Right kidney (tissue), 1 donor: ENCODE measurements at regions not wholly inside any gene's neighbourhood (a gene's known extent, or its start where the extent isn't known, plus 50 kb on each side); places are given as distances from the start of the nearest gene placed in this dataset.

Experiments
- DNase-seq: peaks from one replicate; pipeline ENCODE4 v3.0.0-alpha.2; 2016

DNA sequence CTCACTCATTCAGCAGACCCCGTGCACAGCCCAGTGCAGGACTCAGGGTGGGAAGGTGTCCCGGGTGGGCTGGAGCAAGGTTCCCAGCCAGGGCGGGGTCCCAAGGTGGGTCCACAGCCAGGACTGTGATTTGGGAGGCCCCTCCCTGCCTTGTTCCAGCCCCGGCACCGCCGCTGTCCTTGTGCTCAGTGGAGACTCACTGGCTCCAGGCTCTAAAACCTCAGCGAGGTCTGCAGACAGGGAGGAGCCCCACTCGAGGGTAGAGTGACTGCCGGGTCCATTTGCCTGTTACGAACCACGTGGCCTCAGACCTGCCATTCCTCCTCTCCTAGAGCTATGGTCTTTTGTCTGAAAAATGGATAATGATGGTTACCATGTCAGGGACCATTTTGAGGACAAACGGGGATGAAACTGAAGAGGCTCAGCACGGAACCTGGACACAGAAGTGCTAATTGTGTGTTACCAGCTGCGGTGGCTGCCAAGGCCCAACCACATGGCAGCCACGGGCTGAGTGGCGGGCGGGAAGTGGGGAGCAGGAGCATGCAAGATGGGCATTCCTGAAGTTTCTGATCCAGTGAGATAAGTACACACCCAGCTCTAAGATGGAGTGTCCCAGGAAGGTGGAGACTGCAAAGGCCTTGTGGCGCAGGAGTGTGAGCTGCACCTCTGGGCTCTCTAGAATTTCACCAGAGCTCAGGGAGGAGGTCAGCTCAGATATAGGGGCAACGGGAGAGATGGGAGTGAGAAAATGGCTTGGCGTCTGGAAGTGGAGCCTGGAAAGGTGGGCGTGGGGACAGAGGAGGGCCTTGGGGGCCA lies 317.6 kb downstream of the SEC14L1 start:
- DNase-seq: no peak

DNA sequence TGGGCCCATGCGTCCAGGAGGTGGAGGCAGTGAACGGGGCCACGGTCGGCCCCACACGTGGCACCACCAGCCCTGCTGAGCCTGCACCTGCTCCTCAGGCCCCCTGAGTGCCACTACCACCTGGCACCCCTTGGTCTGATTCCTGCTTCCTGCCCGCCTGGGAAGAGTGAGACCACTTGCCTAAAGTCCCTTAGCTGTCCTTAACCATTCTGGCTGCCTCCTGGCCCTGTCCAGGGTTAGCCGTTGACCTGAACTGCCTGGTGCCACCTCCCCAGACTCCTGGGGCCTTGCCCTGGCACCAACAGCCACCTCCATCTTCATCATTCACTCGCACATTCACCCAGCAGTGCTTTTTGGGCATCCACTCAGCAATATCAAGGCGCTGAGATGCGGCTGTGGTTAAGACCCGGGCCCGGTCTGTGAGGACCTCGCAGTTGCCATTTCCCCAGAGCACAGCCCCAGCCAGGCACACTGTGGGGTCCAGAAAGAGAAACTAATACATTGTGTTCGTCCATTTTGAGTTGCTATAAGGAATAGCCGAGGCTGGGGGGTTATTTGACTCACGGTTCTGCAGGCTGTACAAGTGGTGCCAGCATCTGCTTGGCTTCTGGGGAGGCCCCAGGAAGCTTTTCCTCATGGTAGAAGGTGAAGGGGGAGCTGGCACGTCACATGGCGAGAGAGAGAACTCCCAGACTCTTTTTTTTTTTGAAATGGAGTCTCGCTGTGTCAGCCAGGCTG lies 318.4 kb downstream of the SEC14L1 start:
- no peak for DNase-seq

DNA sequence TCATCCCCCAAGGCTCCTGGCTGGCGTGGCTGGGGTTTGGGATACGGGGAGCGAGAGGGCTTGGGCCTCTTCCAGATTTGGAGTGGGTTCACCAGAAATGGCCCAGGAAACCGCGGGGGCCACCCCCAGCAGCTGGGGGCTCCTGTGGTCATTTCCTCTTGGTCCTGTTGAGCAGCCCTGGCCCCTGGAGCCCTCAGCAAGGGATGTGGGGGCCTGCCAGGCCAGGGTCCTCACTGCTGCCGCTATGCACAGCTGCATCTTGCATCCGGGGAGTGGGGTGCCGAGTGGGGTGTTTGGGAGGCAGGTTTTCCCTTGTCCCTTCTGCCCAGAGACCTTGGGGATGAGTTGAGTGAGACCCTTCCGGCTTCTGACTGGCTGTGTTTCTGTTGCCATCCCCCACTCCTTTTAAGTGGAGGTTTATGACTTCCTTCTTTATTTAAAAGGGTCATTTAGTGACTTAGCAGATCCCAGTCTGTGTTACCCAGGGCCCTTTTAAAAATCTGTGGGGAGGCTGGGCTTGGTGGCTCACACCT lies 319.8 kb downstream of the SEC14L1 start:
- no peak for DNase-seq

DNA sequence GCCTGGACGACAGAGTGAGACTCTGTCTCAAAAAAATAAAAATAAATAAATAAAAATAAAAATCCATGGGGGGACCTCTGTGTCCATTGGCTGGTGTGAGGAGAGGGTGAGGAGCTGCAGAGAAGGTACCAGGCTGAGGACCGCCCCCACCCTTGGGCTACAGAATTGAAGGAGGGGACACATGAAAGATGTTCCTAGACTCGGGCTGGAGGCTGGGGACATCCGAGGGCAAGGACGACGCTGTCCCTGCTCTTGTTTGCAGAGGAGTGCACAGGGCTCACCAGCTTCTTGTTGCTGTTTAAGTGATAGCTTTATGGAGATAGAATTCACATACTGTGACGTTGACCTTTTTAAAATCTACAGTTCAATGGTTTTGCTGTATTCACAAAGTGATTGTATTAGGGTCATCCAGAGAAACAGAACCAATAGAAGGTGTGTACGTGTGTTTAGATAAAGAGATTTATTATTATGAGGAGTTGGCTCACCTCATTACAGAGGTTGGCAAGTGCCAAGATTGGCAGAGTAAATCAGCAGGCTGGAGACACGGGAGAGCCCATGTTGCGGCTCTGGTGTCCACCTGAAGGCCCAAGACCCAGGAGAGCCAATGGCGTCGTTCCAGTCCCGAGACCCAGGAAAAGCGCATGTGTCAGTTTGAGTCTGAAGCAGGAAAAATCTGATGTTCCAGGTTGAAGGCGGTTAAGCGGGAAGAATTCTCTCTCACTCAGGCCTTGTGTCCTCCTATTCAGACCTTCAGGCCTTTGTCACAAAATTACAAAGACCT lies 320.7 kb downstream of the SEC14L1 start:
- DNase-seq: no peak

DNA sequence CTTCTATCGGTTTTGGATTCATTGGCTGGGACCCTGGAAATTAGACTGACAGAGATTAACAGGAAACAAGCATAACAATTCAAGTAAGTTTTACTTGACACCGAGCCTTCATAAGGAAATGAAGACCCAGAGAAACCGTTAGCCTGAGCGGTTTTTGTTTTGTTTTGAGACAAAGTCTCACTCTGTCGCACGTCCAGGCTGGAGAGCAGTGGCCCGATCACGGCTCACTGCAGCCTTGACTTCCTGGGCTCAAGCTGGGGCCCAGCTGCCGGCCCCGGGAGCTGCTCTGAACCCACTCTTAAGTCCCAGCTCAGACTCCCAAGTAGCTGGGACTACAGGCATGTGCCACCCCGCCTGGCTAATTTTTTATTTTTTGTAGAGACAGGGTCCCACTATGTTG lies 321.3 kb downstream of the SEC14L1 start:
- DNase-seq: no peak

DNA sequence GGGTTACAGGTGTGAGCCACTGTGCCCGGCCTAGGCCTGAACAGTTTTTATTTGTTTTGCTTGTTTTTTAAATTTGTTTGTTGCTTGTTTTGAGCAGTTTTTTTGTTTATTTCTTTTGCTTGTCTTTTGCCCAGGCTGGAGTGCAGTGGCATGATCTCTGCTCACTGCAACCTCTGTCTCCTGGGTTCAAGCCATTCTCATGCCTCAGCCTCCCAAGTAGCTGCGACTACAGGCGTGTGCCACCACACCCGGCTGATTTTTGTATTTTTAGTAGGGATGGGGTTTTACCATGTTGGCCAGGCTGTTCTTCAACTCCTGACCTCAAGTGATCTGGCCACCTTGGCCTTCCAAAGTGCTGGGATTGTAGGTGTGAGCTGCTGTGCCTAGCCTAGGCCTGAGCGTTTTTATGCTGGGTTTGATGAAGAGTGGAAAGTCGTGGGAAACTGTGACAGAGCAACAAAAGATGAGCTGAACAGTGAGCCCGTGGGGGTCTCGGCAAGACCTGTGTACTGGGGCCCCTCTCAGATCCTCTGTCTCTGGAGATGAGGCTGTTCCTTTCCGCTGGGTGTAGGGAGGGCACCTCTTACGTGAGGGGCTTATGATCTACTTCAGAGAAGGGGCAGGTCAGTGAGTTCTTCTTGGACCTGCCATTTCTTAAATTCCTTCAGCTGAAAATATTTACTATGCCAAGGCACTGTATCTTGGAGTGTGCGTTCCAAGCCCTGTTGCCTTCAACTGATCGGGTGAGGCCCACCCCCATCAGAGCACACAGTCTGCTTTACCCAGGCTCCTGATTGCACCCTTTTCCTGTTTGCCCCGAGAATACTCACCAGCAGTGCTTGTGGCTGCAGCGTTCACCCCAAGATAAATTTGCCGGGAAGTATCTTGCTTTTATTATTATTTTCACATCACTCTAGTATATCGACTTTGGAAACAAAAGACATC lies 322.1 kb downstream of the SEC14L1 start:
- no peak for DNase-seq

DNA sequence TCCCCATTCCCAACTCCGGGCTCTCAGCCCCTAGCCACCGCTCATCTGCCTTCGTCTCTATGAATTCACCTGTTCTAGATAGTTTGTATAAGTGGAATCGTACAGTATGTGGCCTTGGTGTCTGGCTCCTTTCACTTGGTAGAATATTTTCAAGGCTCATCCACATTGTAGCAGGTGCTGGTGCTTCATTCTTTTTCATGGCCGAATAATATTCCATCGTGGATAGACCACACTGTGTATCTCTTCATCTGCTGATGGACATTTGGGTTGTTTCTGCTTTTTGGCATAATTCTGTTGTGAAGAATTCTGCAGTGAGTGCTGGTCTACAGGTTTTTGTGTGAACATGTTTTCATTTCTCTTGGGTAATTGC lies 324.2 kb downstream of the SEC14L1 start:
- no peak for DNase-seq

DNA sequence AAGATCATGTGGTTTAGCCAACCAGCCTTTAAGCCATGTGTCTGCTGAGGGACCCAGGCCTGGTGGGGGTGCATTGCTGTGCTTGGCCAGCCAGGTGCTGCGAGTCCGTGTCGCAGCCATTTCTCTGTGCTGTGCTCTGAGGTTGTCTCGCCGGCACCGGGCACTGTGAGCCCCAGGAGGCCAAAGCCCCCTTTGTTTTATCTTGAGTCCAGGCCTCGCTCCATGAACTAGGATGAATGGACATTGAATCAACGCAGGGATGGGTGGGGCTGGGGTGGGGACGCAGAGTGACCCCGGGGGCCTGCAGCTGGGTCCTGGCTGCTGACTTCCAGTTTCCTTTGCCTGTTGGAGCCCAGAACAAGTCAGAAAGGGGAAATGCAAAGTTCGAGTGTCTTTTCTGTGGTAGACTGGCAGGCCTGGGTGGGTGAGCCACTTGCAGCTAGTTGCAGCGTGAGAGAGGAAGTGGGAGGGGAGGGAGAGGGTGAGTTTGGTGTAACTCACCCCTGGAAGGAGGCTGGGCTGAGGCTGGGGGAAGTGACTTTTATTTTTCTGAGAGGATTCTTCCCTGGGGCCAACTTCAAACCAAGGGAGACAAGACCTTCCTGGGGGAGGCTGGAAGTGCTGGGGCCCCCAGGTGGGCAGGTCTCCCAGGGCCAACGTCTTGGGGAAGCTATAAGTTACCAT lies 324.7 kb downstream of the SEC14L1 start:
- DNase-seq: peak; percentile 57

DNA sequence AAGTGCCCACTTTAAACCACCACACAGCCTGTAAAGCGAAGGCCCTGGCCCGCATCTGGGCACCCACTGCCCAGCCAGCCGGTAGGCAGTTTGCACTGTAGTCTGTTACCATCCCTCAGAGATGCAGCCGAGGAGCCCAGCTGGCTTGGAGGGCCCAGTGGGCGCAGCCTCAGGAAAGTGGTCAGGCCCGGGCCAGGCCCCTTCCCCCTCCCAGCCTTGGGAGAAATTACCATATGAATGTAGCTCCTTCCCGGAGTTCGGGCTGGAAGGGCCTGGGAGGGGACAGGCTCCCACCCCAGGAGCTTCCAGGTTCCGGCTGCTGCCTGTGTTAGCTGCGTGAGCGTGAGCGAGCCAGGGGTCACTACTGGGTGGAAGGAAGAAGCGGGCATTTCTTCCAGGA lies 325.4 kb downstream of the SEC14L1 start:
- peak; percentile 70 for DNase-seq

DNA sequence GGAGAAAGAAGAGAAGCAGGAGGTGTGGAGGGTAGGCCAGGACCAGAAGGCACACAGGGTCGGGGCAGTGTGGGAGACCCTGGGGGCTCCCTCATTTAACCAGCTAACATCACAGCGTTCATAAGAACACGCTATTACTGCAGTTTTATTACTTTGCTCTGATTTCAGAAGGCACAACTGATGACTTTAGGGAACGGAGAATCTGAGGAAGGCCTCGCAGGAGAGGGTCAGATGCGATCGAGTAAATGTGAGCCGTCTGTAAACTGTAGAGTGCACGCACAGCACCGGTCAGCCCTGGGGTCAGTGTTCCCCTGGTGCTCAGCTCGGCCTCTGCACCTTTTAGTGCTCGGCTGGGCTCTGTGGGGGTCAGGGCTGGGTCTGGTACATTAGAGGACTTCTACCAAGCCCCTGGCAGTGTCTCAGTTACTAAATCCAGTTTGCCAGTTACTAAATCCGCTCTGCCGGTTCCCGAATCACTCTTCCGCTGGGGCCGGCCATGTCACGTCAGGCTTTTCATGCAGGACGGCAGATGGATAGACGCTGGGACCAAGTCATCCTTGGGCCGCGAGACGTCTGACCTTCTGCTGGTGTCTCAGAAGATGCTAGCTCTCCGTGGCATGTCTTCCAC lies 325.9 kb downstream of the SEC14L1 start:
- peak; percentile 55 for DNase-seq

DNA sequence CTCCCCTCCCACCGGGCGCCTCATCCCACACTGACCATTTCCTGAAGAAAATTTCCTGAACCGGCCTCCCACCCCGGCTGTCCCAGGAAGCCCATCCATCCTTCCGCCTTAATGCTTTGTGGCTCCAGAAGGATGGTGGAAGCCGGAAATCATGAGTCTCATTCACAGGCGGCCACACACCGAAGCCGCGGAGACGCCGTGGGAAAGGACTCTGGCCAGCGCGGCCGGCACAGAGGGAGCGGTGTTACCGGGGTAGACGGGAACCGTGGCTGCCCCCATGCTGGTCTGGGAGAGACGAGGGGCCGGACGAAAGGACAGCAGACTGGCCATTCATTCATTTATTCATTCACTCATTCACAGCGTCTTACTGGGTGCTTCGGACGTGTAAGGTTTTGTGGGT lies 326.8 kb downstream of the SEC14L1 start:
- DNase-seq: no peak

DNA sequence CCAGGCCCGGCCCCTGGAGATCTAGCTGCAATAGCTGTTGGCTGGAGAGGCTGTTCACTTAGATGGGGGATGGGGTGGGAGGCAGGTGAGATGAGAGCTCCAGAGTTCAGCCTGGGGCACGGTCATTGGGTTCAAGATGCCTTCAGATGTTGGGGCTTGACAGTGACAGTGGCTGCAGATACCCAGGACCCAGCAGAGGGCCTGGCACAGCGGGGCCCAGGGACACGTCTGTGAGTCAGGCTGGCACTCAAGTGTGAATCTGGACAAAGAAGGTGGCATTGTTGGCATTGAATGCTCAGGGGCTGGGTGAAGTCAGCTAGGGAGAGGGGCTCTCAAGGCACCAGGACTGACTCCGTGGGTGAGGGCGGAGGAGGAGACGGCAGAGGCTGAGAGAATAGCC lies 328.1 kb downstream of the SEC14L1 start:
- no peak for DNase-seq

DNA sequence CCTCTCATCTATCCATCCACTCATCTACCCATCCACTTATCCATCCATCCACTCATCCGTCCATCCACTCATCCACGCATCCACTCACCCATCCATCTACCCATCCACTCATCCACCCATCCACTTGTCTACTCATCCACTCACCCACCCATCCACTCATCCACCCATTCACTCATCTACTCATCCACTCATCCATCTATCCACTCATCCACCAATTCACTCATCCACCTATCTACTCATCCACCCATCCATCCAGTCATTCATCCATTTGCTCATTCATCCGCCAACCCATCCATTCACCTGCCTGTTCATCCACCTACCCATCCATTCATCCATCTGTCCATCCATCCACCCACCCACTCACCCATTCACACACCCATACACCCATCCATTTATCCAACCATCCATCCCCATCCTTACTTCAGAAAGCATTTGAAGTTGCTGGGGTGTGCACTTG lies 329.6 kb downstream of the SEC14L1 start:
- no peak for DNase-seq

DNA sequence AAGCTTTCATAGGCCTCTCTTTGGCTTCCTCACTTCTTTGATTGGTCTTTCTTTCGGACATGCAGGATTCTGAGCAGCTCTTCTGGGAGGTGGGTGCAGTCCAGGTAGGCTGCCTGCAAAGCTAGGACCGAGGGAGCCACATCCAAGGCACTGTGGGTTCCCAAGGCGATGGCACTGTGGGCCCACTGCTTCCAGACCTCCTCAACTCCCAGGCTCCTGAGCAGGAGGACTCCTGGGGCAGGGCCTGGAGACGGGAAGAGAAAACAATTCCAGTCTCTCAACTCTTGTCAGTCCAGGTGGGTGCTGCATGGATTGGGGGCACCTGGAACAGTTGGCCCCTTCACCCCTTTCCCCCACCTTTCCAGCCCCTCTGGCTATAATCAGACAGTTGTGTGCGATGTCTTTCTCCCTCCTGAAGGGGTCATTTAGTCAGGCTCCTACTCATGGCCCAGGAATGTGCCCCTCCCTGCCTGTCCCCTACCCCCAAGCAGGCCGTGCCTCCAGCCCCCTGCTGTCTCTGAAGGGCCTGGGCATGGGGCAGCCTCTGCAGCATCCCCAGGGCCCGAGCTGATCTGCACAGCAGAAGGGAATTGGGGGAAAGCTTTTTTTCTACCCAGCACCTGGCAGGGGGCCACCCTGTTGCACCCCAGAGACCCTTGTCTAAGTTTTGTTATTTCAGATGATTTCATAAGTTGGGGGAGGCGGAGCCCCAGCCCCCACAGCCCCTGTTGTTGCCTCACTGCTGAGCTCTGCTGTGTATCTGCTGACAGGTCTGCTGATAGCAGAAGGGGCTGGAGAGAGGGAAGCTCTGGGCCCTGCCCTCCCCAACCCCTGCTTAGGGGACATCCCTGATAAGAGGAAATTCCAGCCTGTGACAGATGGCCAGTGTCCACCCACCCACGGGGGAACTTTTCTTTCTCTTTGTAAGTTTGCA lies 330.3 kb downstream of the SEC14L1 start:
- no peak for DNase-seq

DNA sequence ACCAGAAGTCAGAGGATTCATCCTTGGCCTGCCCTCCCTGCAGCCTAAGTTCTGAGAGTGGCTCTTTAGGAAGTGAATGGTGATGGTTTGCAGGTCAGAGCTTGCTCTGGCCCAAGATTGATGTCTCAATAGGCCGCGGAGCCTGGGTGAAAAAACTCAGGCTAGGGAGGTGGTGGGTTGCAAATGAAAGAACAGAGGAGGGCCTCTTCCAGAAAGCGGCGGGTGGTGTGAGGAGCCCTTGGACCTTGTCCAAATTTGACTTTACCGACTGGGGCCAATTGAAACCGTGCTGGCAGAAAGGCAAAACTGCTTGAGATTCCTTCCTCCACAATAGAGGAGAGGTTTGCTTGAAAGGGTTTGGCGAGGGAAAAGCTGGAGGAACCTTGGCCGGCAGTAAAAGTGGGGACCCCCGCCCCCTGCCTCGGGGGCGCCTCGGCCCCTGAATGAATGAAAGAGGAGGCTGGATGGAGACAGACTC lies 331.3 kb downstream of the SEC14L1 start:
- peak; percentile 64 for DNase-seq

DNA sequence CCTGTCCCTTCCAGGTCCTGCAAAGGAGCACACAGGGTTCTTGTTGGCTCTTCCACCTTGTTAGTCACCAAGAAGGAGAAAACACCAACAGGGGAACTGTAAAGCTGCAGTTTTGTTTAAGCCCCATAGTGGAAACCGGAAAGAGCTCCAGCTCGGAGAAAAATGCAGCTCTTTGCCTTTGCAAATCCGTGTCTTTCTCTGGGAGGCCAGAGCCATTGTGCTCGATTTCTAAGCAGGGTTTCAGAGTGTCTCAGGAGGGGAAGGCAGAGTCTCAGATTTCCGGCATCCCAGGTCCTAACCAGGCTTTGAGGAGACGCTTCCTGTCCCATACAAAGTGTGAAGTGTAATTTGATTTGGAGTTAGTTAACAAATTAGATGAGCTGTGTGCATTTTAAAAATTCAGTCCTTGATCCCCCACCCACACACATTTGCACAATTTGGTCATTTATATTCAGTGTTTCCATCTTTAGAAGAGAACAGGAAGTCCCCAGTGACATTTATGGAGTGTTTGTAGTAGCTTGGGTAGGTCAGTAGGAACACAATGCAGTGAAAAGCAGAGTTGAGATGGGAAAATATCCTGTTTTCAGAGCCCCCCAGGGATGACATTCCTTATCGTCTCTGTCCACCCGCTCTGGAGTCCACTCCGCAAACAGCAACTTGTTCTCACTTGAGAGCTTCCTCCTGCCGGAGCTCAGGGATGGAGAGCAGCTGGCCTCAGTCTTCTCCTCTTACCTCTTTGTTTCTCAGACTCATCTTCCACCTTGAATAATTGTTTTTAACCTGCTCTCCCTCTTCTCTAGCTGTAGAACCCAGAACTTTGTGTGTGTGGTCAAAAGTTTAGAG lies 331.9 kb downstream of the SEC14L1 start:
- DNase-seq: no peak

DNA sequence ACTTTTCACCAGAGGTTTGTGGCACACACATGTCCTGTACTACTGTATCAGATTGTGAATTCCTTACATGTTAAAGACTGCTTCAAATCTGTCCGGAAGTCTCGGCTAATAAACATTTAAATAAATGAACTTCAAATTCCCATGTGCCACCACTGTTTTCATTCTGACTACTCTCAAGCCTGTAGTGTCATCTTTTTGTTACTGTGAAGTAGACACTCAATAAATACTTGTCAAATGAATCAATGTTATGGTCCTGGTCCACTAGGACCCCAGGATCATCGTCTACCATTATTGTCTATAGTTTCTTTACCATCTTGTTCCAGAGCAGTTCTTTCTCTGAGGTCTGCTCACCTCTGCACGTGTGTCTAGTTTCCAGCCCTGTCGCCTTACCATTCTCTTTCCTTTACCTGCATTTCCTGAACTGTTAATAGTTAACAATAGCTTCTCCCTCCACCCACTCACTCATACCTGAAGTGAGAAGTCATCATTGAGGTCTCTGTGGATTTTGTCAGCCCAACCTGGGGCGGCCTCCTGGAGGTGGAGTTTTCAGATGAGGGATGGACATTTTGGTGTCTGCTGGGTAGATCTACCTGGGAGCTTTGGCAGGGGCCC lies 333.0 kb downstream of the SEC14L1 start:
- DNase-seq: no peak
